SU-DHL-6 (cell line): ENCODE measurements at regions not wholly inside any gene's neighbourhood (a gene's known extent, or its start where the extent isn't known, plus 50 kb on each side); places are given as distances from the start of the nearest gene placed in this dataset.
"Not testable (repeated sequence)": the region's sequence is repeated elsewhere in the genome, so short reads cannot be mapped to it uniquely, and the experiment has no call there.

Experiments
- H2AFZ ChIP-seq: fragments of 200-600 bp; sonication (generic); 2 replicates; pipeline ENCODE4 v1.6.1; 2014; ENCODE audit warnings: low read depth, mild to moderate bottlenecking, moderate library complexity, mixed read lengths, antibody characterized with exemption, low read length; ENCODE audit not compliant: severe bottlenecking
- H3F3A ChIP-seq: fragments of 200-600 bp; shearing (Covaris generic); 2 replicates; pipeline ENCODE4 v1.6.0; 2016; ENCODE audit warnings: antibody characterized with exemption, mild to moderate bottlenecking; ENCODE audit not compliant: insufficient read depth
- H3K27ac ChIP-seq: fragments of 200-600 bp; sonication (generic); 2 replicates; pipeline ENCODE4 v1.5.1; 2016; ENCODE audit warnings: low read depth, mild to moderate bottlenecking, low read length, moderate library complexity, mixed read lengths
- H3K27me3 ChIP-seq: fragments of 200-600 bp; sonication (generic), shearing (Covaris generic); 2 replicates; pipeline ENCODE4 v1.6.0; 2014; ENCODE audit warnings: mild to moderate bottlenecking, low read length
- H3K36me3 ChIP-seq: fragments of 200-600 bp; sonication (generic); 2 replicates; pipeline ENCODE4 v1.6.1; 2014; ENCODE audit warnings: mild to moderate bottlenecking, low read length, mixed read lengths
- H3K4me2 ChIP-seq: fragments of 300-600, 200-600 bp; shearing (Covaris generic), sonication (generic); 2 replicates; pipeline ENCODE4 v1.6.0; 2014; ENCODE audit warnings: low read length, low read depth, mild to moderate bottlenecking; ENCODE audit not compliant: poor library complexity, severe bottlenecking
- H3K4me3 ChIP-seq: fragments of 200-600 bp; sonication (generic); 2 replicates; pipeline ENCODE4 v1.5.1; 2014; ENCODE audit warnings: antibody characterized with exemption, low read length, mild to moderate bottlenecking, mixed read lengths; ENCODE audit not compliant: insufficient read depth, poor library complexity, severe bottlenecking
- H3K79me2 ChIP-seq: fragments of 200-600 bp; sonication (generic); 2 replicates; pipeline ENCODE4 v1.6.1; 2014; ENCODE audit warnings: mild to moderate bottlenecking, low read length, moderate library complexity; ENCODE audit not compliant: insufficient read depth
- H3K9ac ChIP-seq: fragments of 200-600 bp; sonication (generic); 2 replicates; pipeline ENCODE4 v1.7.0; 2014; ENCODE audit warnings: mild to moderate bottlenecking, low read length
- H3K9me2 ChIP-seq: fragments of 200-600 bp; sonication (generic); replicated peaks from 2 replicates; pipeline ENCODE4 v1.6.1; 2014; ENCODE audit warnings: low read length; ENCODE audit not compliant: insufficient read depth
- H3K9me3 ChIP-seq: fragments of 200-600 bp; sonication (generic); 2 replicates; pipeline ENCODE4 v1.6.1; 2014; ENCODE audit warnings: low read length, mixed read lengths; ENCODE audit not compliant: insufficient read depth
- H4K20me1 ChIP-seq: fragments of 200-600 bp; sonication (generic); 2 replicates; pipeline ENCODE4 v1.6.1; 2014; ENCODE audit warnings: low read depth, mild to moderate bottlenecking, antibody characterized with exemption, low read length, moderate library complexity, mixed read lengths
- EZH2phosphoT487 ChIP-seq: fragments of 200-600 bp; sonication (generic), shearing (Covaris generic); conservative IDR thresholded peaks from 2 replicates; pipeline ENCODE4 v1.6.1; 2018; ENCODE audit warnings: mild to moderate bottlenecking, antibody characterized with exemption, low read length, moderate library complexity, mixed read lengths
- TF ChIP-seq, protein P1 (sequence below): fragments of 200-600 bp; sonication (generic); IDR thresholded peaks from one replicate; pipeline ENCODE4 v1.5.1; 2017; ENCODE audit warnings: antibody characterized with exemption, mild to moderate bottlenecking, low read length, moderate library complexity; ENCODE audit not compliant: insufficient read depth, poor library complexity, severe bottlenecking

DNA sequence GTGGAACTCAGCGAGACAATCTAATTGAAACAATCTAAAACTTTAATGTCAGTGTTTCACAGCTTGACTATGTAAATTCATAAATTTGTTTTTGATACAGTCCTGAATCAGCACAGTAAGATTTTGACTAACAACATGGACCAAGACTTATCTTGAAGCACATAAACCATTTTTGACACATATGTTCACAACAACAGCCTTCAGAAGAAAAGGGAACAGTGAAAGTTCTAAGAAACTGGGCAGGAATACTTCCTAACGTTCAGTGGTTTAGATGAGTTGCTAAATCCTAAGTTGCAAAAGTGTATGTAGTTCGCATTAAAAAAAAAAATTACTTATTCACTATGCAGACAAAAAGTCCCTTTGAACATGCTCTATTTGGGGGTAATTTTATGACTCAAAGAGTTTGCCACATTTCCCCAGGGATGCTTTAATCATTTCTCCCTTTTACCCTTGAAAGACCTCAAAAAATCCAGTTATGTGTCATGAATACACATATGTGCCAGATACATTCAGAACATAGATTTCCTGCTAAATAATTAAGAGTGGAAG, 120.2 kb downstream of the MRPL39 start:
- H3K9ac ChIP-seq = no peak overlapping the region
- TF ChIP-seq EZH2phosphoT487 = no peak
- TF ChIP-seq, protein P1, sequence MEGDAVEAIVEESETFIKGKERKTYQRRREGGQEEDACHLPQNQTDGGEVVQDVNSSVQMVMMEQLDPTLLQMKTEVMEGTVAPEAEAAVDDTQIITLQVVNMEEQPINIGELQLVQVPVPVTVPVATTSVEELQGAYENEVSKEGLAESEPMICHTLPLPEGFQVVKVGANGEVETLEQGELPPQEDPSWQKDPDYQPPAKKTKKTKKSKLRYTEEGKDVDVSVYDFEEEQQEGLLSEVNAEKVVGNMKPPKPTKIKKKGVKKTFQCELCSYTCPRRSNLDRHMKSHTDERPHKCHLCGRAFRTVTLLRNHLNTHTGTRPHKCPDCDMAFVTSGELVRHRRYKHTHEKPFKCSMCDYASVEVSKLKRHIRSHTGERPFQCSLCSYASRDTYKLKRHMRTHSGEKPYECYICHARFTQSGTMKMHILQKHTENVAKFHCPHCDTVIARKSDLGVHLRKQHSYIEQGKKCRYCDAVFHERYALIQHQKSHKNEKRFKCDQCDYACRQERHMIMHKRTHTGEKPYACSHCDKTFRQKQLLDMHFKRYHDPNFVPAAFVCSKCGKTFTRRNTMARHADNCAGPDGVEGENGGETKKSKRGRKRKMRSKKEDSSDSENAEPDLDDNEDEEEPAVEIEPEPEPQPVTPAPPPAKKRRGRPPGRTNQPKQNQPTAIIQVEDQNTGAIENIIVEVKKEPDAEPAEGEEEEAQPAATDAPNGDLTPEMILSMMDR = no peak

GRCh38 chr21:25485914-25486313, 121.4 kb downstream of the MRPL39 start:
- Histone ChIP-seq H3K36me3 (no peaks in the 10 kb centered on the region), H4K20me1 (no peaks in the 10 kb centered on the region), H3K79me2 (no peaks in the 10 kb centered on the region), H3K27ac (no peak overlapping the region), H3K4me2 (no peak overlapping the region), H3K9me2 (no peaks in the 10 kb centered on the region), H3K27me3 (no peaks in the 10 kb centered on the region), H3F3A (no peaks in the 10 kb centered on the region), H3K4me3 (no peak overlapping the region), H3K9me3 (peaks cover 11% of the 10 kb centered on the region; the same call in 1 of the 2 replicates), H3K9ac (no peak overlapping the region), H2AFZ (no peak overlapping the region)
- TF ChIP-seq EZH2phosphoT487 = no peak
- TF ChIP-seq, protein P1 = no peak

More for the DNA sequence above, 120.2 kb downstream of the MRPL39 start:
- Histone ChIP-seq H3K9me3 (no peaks in the 10 kb centered on the region), H3K27ac (no peak overlapping the region), H3K9me2 (no peaks in the 10 kb centered on the region), H3K79me2 (no peaks in the 10 kb centered on the region), H2AFZ (no peak overlapping the region), H3K27me3 (no peaks in the 10 kb centered on the region), H3F3A (no peaks in the 10 kb centered on the region), H3K4me2 (no peak overlapping the region), H3K36me3 (no peaks in the 10 kb centered on the region), H4K20me1 (no peaks in the 10 kb centered on the region), H3K4me3 (no peak overlapping the region)

- Histone ChIP-seq H3K27me3 (no peaks in the 10 kb centered on the region), H2AFZ (no peak overlapping the region), H3F3A (no peaks in the 10 kb centered on the region), H3K9me3 (0 out of 2 replicates have a peak, but pooled peaks cover 4% of the 10 kb centered on the region), H3K27ac (no peak overlapping the region), H3K79me2 (no peaks in the 10 kb centered on the region), H3K4me2 (no peak overlapping the region), H3K9me2 (no peaks in the 10 kb centered on the region), H3K9ac (no peak overlapping the region), H3K36me3 (no peaks in the 10 kb centered on the region), H3K4me3 (no peak overlapping the region), H4K20me1 (no peaks in the 10 kb centered on the region)
- no peak for TF ChIP-seq EZH2phosphoT487
- TF ChIP-seq, protein P1 = no peak
These were observed 139.4 kb downstream of the MRPL39 start for GRCh38 chr21:25467896-25468295.

GRCh38 chr21:25467071-25467470, 140.2 kb downstream of the MRPL39 start:
- not testable (repeated sequence) for H3K79me2 ChIP-seq, H3K9ac ChIP-seq, H3K4me3 ChIP-seq, H3K9me2 ChIP-seq, H3K36me3 ChIP-seq, H3K27me3 ChIP-seq, H3K9me3 ChIP-seq, H2AFZ ChIP-seq, H3K4me2 ChIP-seq, H4K20me1 ChIP-seq, H3F3A ChIP-seq, H3K27ac ChIP-seq
